HG02759 (cell line): ENCODE measurements at regions not wholly inside any gene's neighbourhood (a gene's known extent, or its start where the extent isn't known, plus 50 kb on each side); places are given as distances from the start of the nearest gene placed in this dataset.

Experiments
- ATAC-seq: cut with Tn5 transposase; IDR thresholded peaks from one replicate; pipeline ENCODE4 v1.9.1; 2021; ENCODE audit warnings: mild to moderate bottlenecking, moderate library complexity; ENCODE audit not compliant: unreplicated experiment

DNA sequence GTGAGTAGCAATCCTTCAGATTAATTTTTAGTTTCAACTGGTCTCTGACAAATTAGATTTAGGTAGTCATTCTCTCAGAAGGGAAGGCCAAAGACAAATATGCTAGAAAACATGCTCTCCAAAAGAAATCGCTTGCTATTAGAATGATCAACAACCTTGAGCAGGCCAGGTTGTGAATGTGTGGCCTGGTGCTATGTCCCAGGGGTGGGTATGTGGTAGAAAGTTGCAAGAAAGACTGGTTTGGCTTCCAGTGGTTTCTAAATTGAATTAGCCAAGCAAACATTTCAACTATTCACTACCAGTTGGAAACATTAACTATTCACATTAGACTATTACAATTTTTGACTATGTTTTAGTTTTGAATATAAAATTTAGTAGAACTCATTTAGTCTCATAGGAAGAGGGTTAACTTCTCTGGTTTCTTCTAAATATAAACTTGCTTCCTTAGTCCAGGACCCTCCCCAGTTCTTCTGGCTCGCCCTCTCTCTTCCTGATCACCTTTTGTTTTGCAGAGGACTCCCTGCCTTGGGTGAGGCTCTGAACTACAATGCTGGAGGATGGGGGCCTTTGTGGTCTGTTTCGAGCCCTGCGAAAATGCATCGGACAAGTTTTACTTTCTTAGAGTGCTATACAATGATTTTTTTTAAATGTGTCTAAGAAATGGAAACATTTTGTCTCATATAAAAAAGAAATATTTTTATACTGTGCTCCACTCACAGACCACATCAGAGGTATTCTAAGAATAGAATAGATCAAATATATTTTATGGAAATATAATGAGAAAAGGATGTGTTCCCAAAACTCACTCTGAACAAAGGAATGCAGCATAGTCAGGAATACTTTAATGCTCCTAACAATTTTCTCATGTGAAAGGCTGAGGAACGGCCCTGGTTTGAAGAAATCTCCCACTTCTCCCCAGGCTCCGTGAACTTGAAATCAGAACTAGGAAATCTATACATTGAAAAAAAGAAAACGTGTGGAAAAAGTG lies 375.0 kb upstream of the ZEB2 start:
- no peak for ATAC-seq

DNA sequence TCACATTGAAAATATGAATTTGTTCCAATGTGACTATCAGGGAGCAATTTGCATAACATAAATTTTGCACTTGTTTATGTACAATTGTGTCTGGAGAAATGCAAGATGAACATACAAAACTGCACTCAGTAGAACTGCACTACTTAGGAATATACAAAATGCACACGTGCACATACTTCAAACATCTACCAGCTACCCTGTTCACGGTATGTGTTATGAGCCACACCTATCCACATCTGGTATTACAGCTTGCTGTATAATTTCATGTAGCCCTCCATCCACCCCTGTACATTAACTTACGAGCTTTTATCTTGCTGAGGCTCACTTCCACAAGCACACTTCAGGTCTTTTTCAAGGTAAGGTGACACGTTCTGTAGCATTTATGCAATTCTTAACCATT lies 373.5 kb upstream of the ZEB2 start:
- no peak for ATAC-seq

DNA sequence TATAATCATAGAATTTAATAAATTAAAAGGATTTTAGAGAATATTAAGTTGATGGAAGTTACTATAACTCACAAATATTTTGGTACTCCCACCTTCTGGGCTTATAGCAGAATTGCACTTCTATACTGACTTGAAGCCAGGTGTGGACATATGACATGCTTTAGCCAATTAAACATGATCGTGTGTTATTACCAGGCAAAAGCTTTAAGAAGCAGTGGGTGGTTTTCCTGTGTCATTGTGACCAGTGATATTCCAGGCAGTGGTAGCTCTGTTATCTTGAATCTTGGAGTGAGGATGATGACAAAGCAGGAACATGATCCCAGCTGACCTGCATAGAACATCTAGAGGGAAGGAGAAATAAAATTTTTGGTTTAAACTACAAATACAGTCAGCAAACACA lies 370.9 kb upstream of the ZEB2 start:
- ATAC-seq, result no peak

DNA sequence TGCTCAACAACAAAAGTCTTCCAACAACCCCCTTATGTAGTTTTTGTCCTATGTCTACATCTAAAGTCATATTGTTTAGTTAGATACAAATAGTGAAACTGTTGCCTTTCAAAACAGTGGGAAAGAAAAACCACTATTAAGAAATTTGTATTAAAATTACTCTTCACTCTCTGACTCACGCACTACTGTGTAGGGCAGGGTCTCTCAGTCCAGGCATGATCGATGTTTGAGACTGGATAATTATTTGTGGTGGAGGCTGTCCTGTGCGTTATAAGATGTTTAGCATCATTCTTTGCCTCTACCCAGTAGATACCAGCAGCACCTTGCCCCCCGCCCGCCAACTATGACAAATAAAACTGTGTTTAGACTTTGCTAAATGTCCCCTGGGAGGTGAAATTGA lies 369.4 kb upstream of the ZEB2 start:
- no peak for ATAC-seq

DNA sequence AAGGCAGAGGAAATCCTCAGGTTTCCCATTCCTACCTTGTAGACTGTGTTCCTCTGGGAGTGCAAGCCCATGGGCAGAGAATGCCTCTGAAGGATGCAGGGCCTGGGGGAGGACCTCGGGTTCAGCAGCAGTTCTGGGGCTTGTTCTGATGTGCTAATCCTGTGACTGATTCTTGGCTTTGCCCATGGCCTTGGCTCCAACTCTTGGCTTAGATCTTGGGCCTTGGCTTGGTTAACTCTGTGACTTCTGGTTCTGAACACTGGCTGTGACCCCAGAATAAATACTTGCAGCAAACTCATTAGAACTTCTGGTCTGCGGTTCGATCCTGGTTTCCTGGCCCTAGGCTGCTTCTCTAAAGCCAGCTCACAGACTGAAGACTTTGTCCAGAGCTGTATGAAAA lies 366.9 kb upstream of the ZEB2 start:
- ATAC-seq, result no peak

DNA sequence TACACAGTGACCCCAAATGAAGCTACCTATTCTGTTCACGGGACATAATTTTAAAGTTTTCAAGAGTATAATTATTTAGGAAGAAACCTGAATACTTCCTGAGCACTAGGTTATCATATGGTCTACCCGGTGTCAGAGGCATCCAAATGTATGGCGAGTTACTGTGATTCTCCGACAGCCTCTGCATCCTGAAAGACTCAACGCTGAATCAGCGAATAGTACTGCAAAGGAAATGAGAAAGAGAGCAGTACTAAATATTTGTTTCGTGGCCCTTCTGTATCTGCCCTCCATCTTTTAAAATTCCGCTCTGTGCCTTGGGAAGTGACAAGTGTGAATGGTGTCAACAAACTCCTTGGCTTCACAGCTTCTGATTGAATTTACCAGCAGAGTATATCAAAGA lies 358.0 kb upstream of the ZEB2 start:
- ATAC-seq, result no peak

DNA sequence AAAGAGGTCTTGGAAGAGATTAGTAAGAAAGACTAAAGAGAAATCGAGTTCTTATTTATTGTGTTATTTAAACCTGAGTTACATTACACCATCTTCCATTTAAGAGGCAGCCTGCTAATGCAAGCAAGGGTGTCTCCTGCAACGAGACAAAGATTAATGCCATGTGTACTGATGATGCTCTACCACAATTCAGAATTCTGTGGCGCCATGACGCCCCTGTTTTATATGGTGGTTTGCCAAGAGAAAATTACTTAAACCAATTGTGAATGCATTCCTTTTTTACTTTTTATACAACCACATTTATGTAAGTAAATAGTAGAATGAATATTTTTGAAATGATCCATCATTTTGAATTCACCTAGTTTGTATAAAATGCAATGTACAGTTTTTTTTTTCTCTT lies 356.1 kb upstream of the ZEB2 start:
- ATAC-seq, result no peak

DNA sequence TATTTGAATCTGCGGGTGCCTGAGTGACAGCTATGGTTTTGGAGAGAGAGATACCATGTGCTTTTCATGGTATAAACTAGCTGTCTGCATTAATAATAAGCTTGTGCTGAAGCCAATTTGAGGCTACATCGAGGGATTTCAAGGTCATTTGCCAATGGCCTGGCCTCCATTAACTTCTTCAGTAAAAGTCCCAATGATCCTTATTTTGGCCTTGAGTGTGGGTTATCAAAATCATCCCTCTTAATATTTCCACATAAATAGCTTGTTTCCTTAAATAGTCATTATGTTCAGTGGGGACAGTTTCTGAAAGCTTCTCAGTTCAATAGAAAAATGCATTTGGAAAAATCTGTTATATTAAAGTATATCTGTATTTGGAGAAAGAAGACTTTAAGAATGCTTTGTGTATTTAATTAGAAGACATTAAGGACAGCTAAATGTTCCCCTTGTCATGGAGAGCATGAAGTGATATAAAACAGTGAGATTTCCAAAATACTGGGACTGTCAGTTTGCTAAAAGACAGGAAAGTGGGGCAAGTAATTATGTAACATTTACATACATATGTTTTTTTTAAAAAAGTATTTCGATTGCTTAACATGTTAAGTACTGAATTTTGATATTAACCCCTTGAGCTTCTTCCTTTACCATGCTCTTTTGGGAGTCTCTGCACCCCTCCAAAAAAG lies 355.5 kb upstream of the ZEB2 start:
- no peak for ATAC-seq

DNA sequence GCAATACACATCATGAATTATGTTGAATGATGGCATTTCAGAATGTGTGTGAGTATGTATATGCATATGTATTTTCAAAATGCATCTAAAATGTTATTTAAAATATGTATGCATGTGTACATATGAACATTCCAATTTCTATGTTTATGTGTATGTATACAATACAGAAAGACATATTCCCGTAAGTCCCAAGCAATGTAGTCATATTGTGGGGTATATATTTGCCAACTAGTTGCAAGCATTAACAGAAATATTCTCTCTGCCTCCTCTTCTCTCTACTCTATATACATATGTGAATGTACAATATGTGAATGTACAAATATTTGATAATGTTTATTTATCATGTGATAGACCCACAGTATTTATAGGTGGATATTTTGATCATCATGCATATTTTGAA lies 345.8 kb upstream of the ZEB2 start:
- ATAC-seq, result no peak

DNA sequence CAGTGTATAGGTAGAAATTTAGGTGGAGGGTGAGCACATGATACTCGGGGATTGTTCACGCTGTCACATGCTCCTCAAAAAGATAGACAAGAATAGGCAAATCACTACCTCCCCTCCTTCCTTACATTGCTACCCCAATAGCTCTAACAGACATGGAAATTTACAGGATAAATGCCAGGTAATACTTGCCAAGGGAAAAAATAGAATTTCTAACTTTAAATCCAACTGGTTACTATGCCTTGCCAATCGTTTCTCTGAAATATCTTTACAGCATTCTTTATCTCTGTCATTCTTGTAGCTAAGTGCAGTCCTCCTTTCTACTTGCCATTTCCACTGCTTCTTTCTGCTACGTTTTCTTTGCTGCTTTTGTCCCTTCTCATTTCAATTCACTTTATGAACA lies 339.8 kb upstream of the ZEB2 start:
- ATAC-seq, result no peak

DNA sequence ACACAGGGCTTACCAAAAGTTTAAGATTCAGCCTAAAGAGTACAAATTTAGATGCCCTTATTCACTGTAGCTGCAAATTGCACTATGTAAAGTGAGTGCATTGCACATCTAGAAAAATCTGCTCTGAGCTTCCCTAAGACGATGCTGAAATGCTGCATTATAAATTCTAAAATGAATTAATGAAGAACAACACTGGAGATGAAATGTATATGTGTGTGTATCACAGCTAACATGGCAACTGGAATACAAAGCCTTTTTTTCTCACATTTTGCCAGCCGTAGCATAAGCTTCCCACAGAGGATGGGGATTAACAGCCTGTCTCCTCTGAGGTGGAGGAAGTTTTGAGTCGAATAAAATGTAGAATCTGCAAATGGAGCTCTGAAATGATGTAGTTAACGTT lies 338.3 kb upstream of the ZEB2 start:
- ATAC-seq, result no peak

DNA sequence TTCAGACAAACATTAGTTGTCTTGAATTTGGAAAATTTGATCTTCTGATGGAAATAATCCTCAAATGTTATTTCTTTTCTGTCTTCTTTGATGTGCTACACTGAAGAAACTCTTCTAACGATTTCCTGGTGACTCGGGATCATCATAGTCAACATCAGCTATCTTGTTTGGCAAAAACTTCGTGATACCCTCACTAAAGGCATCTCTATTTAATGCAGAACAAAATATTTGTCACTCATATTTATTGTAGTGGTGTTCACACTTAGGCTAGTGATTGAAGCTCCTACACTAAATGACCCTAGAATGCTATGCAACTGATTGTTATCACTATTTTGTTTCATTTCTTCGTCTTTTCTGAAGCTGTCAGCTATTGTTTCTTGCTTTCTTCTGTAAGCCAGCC lies 334.7 kb upstream of the ZEB2 start:
- no peak for ATAC-seq

DNA sequence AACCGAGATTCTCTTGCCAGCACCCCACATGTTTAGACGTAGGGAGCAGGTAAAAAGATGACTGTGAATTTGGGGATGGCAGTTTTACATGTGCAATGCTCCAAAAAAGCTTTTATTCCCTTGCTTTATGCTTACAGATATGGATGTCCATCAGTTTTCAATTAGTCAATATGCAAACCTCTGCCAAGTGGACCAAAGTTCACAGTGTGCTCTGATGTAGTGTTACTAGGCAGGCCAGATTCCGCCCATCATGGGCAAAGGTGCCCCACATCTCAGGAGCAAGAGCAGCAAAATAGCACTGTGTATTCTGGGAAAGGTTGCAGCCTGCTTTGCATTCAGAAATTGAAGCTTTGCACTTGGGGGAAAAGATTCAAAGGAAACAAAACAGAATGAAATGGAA lies 329.7 kb upstream of the ZEB2 start:
- no peak for ATAC-seq

DNA sequence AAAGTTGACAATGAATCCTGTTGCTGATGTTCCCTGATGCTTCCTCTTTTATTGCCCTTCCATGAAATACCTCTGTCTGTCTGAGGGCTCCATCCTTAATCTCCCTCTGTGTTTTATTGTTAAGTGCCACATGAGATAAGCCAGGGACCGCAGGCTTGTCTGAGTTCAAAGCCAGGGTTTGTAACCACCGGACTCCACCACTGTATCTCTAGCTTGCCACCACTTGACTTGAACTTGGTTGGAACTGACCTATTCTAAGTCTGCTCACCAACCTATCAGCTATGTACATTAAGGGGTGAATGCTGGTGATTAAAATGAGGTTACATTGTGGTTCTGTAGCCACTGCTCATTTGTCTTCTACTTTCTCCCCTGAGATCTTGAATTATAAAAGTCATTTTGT lies 328.5 kb upstream of the ZEB2 start:
- ATAC-seq, result no peak

DNA sequence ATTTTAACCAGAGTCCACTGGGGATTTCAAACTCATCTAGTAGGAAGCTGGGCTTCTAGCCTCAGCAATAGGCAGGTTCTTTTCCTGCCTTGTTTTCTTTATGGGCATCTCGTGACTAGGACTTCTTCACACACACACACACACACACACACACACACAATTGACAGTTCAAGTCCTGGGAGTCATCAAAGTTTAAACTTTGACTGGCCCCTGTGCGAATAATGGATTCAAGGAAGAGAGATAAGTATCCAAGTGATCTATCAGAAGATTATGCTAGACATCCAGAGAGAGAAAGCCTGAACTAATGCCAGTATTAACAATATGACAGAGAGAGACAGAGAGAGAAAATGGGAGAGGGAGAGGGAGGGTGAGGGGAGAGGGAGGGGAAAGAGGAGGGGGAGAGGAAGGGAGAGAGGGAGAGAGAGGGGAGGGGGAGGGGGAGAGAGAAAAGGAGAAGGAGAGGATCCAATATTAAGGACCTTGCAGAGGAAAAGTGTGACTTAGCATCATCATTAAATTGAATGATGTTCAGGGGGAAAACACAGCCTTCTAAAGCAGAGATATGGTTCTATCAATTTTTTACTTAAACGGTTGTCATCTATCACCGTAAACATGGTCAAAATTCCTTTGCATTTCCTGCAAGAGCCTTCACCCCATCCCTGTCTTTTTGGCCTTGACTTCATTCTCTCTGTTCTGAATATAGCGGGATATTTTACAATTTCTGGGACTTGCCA lies 327.6 kb upstream of the ZEB2 start:
- no peak for ATAC-seq

DNA sequence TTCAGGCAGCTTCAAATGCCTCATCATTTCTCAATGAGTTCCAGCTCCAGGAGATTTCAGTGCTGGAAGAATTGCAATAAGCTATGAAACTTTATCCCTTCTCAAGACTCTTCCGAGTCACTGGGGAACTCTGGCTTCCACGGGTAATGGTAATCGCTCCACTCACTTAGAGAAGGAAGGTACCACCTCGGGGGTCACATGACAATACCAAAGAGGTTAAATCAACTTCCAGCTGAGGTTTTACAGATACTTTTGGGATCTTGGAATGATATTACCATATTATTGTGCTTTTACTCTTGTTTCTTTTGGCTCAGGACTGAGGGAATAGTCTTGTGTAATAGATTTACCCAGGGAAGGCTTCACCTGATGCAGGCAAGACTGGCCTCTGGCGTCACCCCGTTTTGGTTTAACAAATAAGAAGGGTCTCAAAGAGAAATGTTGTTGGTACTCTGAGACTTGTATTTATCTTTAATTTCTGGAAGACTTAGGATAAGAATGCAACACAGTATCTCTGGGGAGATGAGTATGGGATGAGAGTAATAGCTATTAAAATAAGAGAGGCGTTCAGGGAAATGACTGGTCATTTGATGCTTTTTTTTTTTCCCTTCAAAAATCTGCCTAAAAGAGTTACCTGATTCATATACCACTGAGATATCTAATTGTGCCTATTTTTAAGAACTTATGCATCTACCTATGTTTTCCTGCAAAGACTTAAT lies 316.9 kb upstream of the ZEB2 start:
- no peak for ATAC-seq

DNA sequence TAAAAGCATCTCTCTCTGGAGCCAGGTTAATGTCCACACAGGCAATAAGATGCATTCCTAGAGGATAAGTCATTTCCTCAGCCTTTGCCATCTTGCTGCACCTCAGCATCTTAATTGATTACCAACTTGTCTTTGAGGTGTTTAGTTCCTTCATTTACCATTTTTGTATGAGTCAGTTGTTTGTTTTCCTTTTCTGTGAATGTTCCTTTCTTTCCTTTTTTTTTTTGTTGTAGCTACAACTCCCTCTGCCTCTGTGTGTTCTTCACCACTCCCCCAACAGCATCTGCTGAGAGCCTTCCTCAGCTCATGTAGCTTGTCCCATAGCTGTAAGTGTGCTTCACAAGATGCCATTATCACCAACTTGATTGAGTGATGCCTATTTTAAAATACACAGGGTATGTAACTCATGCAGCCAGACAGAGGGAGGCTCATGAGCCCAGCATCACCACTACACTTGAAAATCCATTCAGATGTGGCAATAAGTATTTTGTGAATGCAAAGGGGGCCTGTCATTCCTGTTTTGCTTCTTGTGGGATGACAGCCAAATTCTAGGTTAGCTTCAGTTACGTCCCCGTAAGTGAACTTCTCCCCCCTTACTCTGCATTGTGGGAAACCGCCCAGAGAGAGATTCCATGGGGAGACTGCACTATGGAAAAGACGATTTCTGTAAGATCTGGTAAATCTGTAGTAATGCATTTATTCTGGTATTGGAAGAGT lies 315.9 kb upstream of the ZEB2 start:
- no peak for ATAC-seq

DNA sequence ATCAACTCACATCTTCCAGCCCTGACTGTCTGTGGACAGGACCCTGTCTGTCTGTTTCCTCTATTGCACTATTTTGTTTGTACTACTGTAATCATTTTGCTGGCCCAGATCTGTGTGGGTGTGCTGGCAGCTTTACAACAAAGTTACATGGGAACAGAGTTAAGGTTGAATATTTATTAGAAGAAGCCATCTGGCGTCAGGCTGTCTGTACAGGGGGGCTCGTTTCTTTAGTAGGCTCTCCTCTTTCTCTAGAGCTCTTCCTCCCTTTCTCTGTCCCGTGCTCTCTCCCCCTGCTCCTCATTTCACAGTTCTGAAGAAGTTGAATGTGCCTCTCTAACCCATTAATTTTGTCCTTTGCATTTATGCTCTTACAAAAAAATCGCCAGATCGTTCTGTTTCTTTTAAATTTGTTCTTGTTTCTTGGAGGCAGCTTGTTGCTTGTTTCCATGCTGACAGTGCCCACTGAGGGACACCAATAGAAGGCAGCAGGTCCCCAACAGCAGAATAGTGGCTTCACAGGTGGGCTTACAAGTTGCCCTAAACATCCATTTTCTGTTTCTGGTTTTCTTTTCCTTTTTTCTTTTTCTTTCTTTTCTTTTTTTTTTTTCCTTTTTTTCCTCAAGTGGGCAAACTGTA lies 315.2 kb upstream of the ZEB2 start:
- ATAC-seq, result no peak

DNA sequence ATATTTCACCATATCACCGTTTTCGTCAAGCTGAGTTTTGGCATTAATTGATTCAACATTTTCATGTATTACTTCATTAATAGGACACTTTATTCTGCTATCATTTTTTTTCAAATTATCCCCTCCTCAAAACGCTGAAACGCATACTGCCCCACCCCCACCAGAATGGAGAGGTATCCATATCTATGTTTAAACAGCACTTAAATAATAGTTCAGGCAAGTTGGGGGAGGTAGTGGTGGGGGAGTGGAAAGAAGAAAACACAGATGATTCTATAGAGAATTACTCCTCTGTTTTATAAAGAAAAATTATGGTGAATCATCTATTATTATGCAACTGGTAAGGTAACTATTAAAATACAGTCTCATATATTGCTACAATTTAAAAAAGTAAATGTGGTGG lies 314.4 kb upstream of the ZEB2 start:
- no peak for ATAC-seq

DNA sequence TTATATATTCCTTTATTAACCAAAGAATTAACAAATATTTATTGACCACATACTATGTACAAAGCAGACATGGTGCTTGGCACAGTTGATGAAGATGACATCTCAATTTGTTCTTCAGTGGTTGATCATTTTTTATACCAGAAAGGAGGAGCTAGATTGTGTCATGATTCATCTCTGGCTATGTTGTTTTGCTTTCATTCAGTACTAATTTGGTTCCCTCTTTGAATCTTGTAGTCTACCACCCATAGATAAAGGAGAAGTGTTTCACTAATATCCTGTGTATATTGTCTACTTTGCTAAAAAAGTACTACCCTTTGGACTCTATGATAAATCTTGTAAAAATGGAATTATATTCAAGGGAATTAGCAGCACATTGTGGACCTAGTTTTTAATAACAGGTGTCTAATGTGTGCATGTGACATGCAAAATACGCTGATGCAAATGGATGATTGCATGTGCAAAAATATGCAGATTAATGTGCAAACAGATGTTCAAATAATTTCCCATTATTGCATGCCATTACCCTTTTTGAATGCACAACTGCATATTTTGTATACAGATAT lies 313.2 kb upstream of the ZEB2 start:
- ATAC-seq, result no peak
